ENCODE measurements at regions not wholly inside any gene's neighbourhood (a gene's known extent, or its start where the extent isn't known, plus 50 kb on each side); places are given as distances from the start of the nearest gene placed in this dataset.

DNA sequence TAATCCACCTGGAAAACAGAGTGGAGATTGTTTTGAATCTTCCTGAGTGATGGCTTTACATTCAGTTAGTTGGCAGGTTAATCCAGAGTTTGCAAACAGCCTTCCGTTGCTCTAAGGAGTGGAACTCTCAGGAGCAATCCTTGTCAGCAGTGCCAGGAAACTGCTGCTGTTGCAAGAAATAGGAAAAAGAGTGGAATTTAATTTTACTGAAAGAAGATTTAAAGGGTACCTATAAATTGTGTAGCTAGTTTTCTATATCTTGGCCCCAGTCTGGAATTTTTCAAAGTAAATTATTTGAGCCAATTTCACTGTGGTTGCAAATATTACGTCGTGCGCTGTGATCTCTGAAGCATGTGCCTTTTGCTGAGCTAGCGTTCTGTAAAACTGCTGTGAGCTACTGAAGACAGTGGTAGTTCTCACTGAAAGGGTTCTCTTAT is 55.5 kb upstream of the SLC5A12 start:
- TF ChIP-seq, protein P1, sequence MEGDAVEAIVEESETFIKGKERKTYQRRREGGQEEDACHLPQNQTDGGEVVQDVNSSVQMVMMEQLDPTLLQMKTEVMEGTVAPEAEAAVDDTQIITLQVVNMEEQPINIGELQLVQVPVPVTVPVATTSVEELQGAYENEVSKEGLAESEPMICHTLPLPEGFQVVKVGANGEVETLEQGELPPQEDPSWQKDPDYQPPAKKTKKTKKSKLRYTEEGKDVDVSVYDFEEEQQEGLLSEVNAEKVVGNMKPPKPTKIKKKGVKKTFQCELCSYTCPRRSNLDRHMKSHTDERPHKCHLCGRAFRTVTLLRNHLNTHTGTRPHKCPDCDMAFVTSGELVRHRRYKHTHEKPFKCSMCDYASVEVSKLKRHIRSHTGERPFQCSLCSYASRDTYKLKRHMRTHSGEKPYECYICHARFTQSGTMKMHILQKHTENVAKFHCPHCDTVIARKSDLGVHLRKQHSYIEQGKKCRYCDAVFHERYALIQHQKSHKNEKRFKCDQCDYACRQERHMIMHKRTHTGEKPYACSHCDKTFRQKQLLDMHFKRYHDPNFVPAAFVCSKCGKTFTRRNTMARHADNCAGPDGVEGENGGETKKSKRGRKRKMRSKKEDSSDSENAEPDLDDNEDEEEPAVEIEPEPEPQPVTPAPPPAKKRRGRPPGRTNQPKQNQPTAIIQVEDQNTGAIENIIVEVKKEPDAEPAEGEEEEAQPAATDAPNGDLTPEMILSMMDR (IDR thresholded peaks at IDR 0.05; ENCODE audit: extremely low read depth, low read depth, low read length) = no peak
- no peak for DNase-seq (ENCODE audit: insufficient read length, low spot score, missing footprints)
- H2AFZ ChIP-seq (ENCODE audit: low read length) = peak overlapping the region; percentile 77
- peak overlapping the region; percentile 77 for H3K27ac ChIP-seq (ENCODE audit: low read depth, low read length)
- peak overlapping the region; percentile 47 for H3K4me3 ChIP-seq (ENCODE audit: insufficient read depth, low read length)
- peak overlapping the region; percentile 73 for H3K4me2 ChIP-seq (ENCODE audit: insufficient read depth, low read length)
- H3K27me3 ChIP-seq (ENCODE audit: insufficient read depth, low read length) = no peaks in the 10 kb centered on the region
- no peaks in the 10 kb centered on the region for H3K79me2 ChIP-seq (ENCODE audit: insufficient read depth, low read length)
- no peaks in the 10 kb centered on the region for H3K36me3 ChIP-seq (ENCODE audit: insufficient read depth, low read length)
- H3K4me1 ChIP-seq (ENCODE audit: insufficient read depth, low read length) = peaks cover 20% of the 10 kb centered on the region
- no peaks in the 10 kb centered on the region for H3K9me3 ChIP-seq (ENCODE audit: low read depth, low read length)
- no peaks in the 10 kb centered on the region for H4K20me1 ChIP-seq (ENCODE audit: insufficient read depth, low read length)

DNA sequence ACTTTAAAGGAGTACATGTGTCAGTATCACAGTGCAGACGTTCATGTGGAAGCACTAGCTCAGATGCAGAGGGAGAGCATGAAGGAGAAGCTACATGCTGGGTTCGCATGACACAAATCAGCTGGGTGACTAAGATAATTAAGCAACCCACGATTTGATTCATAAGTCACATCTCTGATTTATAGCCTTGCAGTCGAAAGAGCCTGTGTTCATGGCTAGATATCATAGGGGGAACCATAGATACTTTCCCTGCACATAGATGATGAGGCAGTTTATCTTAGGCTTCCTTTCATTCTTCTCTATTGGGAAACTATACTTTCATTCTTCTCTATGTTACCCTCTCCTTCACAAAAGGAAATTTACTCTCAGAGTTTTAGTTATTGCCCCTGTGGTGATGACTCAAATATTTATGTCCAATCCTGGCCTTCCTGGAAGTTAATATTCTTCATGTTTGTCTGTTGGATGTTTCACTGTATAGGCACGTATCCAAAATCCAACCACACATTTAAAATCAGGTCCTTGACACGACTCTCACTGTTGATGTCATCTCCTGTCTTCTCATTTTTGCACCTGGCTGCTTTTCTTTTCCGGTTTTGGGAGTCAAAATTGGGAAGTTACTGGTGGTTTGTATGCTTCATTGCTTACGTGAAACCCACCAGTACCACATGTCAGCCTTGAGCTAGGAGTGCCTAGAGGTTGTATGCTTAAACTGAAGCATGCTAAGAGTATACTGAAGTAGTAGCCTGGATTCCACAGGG is 56.3 kb upstream of the SLC5A12 start:
- Histone ChIP-seq H2AFZ (ENCODE audit: low read length) (peak overlapping the region; percentile 58), H3K27me3 (ENCODE audit: insufficient read depth, low read length) (no peaks in the 10 kb centered on the region), H3K36me3 (ENCODE audit: insufficient read depth, low read length) (no peaks in the 10 kb centered on the region), H4K20me1 (ENCODE audit: insufficient read depth, low read length) (no peaks in the 10 kb centered on the region), H3K27ac (ENCODE audit: low read depth, low read length) (peak overlapping the region; percentile 77), H3K4me1 (ENCODE audit: insufficient read depth, low read length) (peaks cover 20% of the 10 kb centered on the region), H3K79me2 (ENCODE audit: insufficient read depth, low read length) (no peaks in the 10 kb centered on the region), H3K4me3 (ENCODE audit: insufficient read depth, low read length) (peak overlapping the region; percentile 47), H3K9me3 (ENCODE audit: low read depth, low read length) (no peaks in the 10 kb centered on the region), H3K4me2 (ENCODE audit: insufficient read depth, low read length) (peak overlapping the region; percentile 73)
- peak; percentile 78 for DNase-seq (ENCODE audit: insufficient read length, low spot score, missing footprints)
- TF ChIP-seq, protein P1 (IDR thresholded peaks at IDR 0.05; ENCODE audit: extremely low read depth, low read depth, low read length) = no peak

DNA sequence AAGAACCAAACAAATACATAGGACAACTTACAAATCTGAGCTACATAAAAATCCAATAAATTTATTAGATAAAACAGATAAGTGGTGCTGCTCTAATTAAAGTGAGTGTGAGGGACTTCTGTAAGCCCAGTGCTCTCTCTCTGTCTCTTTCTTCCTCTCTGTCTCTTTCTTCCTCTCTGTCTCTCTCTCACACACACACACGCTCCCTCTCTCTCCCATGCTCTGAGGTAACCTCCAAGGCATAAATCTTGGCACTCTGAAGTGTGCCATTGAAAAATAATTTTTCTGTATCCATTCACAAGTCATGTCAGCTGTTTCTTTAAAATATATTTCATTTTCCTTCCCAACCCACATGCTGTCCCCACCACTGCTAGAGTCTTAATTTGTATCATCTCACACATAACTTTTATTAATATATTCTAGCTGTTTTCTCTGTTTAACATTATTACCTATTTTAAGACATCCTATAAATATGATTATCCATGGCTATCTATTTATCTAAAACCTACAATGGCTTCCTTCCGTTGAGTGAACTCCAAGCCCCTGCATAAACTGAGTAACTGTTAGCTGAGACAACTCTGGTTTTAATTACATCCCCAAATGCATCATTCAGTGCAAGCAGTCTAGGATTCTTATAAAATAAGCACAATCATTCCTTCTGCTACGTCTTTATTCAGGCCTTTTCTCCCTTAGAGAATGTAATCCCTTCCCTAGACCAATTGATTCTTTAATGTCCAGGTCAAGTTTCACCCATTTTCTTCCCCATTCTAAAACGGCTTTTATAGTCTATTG is 57.4 kb upstream of the SLC5A12 start:
- Histone ChIP-seq H3K36me3 (ENCODE audit: insufficient read depth, low read length) (no peaks in the 10 kb centered on the region), H4K20me1 (ENCODE audit: insufficient read depth, low read length) (no peaks in the 10 kb centered on the region), H3K4me3 (ENCODE audit: insufficient read depth, low read length) (no peak overlapping the region), H3K4me1 (ENCODE audit: insufficient read depth, low read length) (peaks cover 20% of the 10 kb centered on the region), H3K79me2 (ENCODE audit: insufficient read depth, low read length) (no peaks in the 10 kb centered on the region), H3K27me3 (ENCODE audit: insufficient read depth, low read length) (no peaks in the 10 kb centered on the region), H3K27ac (ENCODE audit: low read depth, low read length) (peak overlapping the region; percentile 77), H2AFZ (ENCODE audit: low read length) (no peak overlapping the region), H3K4me2 (ENCODE audit: insufficient read depth, low read length) (no peak overlapping the region), H3K9me3 (ENCODE audit: low read depth, low read length) (peaks cover 3% of the 10 kb centered on the region)
- DNase-seq (ENCODE audit: insufficient read length, low spot score, missing footprints) = no peak
- TF ChIP-seq, protein P1 (IDR thresholded peaks at IDR 0.05; ENCODE audit: extremely low read depth, low read depth, low read length) = no peak
